SK-N-SH (cell line): ENCODE measurements at regions not wholly inside any gene's neighbourhood (a gene's known extent, or its start where the extent isn't known, plus 50 kb on each side); places are given as distances from the start of the nearest gene placed in this dataset.

Source experiments
- CTCF ChIA-PET: fragments of 300-600, 350-600 bp; formaldehyde crosslinking; extraction: SDS; loops from one replicate; lab custom pipeline; 2021; lab: Yijun Ruan, JAX
- POLR2A ChIA-PET: fragments of 350-600 bp; sonication (Branson Sonifier 250); formaldehyde crosslinking; extraction: SDS; loops from one replicate; lab custom pipeline; 2020; ENCODE audit warnings: antibody characterized with exemption, inconsistent platforms; lab: Yijun Ruan, JAX
- DNase-seq: peaks from one replicate; pipeline ENCODE4 v3.0.0; 2012
- H2AFZ ChIP-seq: fragments of 200-600 bp; sonication (generic); 2 replicates; pipeline ENCODE4 v1.8.1; 2016; ENCODE audit warnings: antibody characterized with exemption, mild to moderate bottlenecking, low read depth
- H3F3A ChIP-seq: fragments of 200-600 bp; sonication (generic); replicated peaks from 2 replicates; pipeline ENCODE3; 2016; ENCODE audit warnings: antibody characterized with exemption, mild to moderate bottlenecking; ENCODE audit not compliant: insufficient read depth
- H3K27ac ChIP-seq, 2 experiments: fragments of 200-500 bp in 1 of 2; fragments of 200-600 bp in 1 of 2; sonication (Bioruptor generic) in 1 of 2; sonication (generic), shearing (Covaris generic) in 1 of 2; 2 replicates each; pipeline versions ENCODE4 v1.5.1 to v1.6.1; 2014 to 2016; ENCODE audit warnings: low read depth in 2 of 2, inconsistent platforms in 1 of 2, low read length in 1 of 2, mild to moderate bottlenecking in 1 of 2, mixed read lengths in 1 of 2
- H3K27me3 ChIP-seq: fragments of 200-600 bp; sonication (generic), shearing (Covaris generic); 2 replicates; pipeline ENCODE4 v1.6.1; 2016; ENCODE audit warnings: mixed run types; ENCODE audit not compliant: insufficient read depth
- H3K36me3 ChIP-seq, 2 experiments: fragments of 200-500 bp in 1 of 2; fragments of 200-600 bp in 1 of 2; sonication (Bioruptor generic) in 1 of 2; sonication (generic) in 1 of 2; replicated peaks in 1 of 2; 2 replicates each; pipeline versions ENCODE3 to v1.5.1; 2014 to 2016; ENCODE audit warnings: low read length in 1 of 2, mild to moderate bottlenecking in 1 of 2; ENCODE audit not compliant: insufficient read depth in 2 of 2, control insufficient read depth in 1 of 2
- H3K4me1 ChIP-seq, 2 experiments: fragments of 200-500 bp in 1 of 2; fragments of 200-600 bp in 1 of 2; sonication (Bioruptor generic) in 1 of 2; sonication (generic), shearing (Covaris generic) in 1 of 2; 2 replicates each; pipeline versions ENCODE4 v1.5.1 to v1.6.1; 2014 to 2016; ENCODE audit warnings: low read depth in 1 of 2, low read length in 1 of 2, mixed run types in 1 of 2; ENCODE audit not compliant: insufficient read depth in 2 of 2, control insufficient read depth in 1 of 2
- H3K4me2 ChIP-seq: fragments of 200-600 bp; sonication (generic), shearing (Covaris generic); 2 replicates; pipeline ENCODE4 v1.6.1; 2017; ENCODE audit warnings: mixed run types
- H3K4me3 ChIP-seq, 2 experiments: fragments of 200-500 bp in 1 of 2; fragments of 200-600 bp in 1 of 2; sonication (Bioruptor generic) in 1 of 2; sonication (generic), shearing (Covaris generic) in 1 of 2; 2 replicates each; pipeline versions ENCODE4 v1.5.1 to v1.8.1; 2014 to 2016; ENCODE audit warnings: low read depth in 2 of 2, inconsistent platforms in 1 of 2, low read length in 1 of 2, mild to moderate bottlenecking in 1 of 2, mixed read lengths in 1 of 2, moderate library complexity in 1 of 2
- H3K79me2 ChIP-seq: fragments of 200-600 bp; sonication (generic); 2 replicates; pipeline ENCODE4 v1.8.1; 2017; ENCODE audit warnings: mild to moderate bottlenecking; ENCODE audit not compliant: insufficient read depth
- H3K9ac ChIP-seq: fragments of 200-600 bp; sonication (generic); 2 replicates; pipeline ENCODE4 v1.6.1; 2017; ENCODE audit warnings: mixed run types
- H3K9me2 ChIP-seq: fragments of 200-600 bp; sonication (generic); 2 replicates; pipeline ENCODE4 v1.6.1; 2017; ENCODE audit warnings: mixed run types
- H3K9me3 ChIP-seq: fragments of 200-600 bp; sonication (generic); 2 replicates; pipeline ENCODE4 v1.6.1; 2017; ENCODE audit warnings: mixed run types, mild to moderate bottlenecking, moderate library complexity
- H4K20me1 ChIP-seq: fragments of 200-600 bp; sonication (generic); 2 replicates; pipeline ENCODE4 v1.6.1; 2017; ENCODE audit warnings: mild to moderate bottlenecking, mixed run types; ENCODE audit not compliant: insufficient read depth
- CHD2 ChIP-seq: fragments of 150-350 bp; IDR thresholded peaks from 2 replicates; pipeline ENCODE4 v1.6.1; 2018; ENCODE audit warnings: low read length; ENCODE audit not compliant: partially characterized antibody
- ELF1 ChIP-seq: IDR thresholded peaks from 2 replicates; pipeline ENCODE4 v1.4.0; 2012
- FOXM1 ChIP-seq: IDR thresholded peaks from 2 replicates; pipeline ENCODE4 v1.4.0; 2012; ENCODE audit warnings: low read depth, mild to moderate bottlenecking
- GATA2 ChIP-seq: sonication (generic); formaldehyde crosslinking; IDR thresholded peaks from 2 replicates; pipeline ENCODE4 v1.5.0; 2020; ENCODE audit warnings: mild to moderate bottlenecking, missing genetic modification reagents
- JUND ChIP-seq: IDR thresholded peaks from 2 replicates; pipeline ENCODE4 v1.4.0; 2012
- NRF1 ChIP-seq: IDR thresholded peaks from 2 replicates; pipeline ENCODE4 v1.6.1; 2012; ENCODE audit warnings: low read depth, mild to moderate bottlenecking, low read length
- RCOR1 ChIP-seq: fragments of 150-350 bp; IDR thresholded peaks from 2 replicates; pipeline ENCODE4 v1.6.1; 2017; ENCODE audit warnings: antibody characterized with exemption, low read length
- RXRA ChIP-seq: IDR thresholded peaks from 2 replicates; pipeline ENCODE4 v1.4.0; 2012; ENCODE audit warnings: low read depth, mild to moderate bottlenecking, borderline replicate concordance
- SIN3A ChIP-seq: IDR thresholded peaks from 2 replicates; pipeline ENCODE4 v1.6.1; 2012; ENCODE audit warnings: low read depth, mild to moderate bottlenecking, low read length, moderate library complexity, borderline replicate concordance
- TAF1 ChIP-seq: IDR thresholded peaks from 2 replicates; pipeline ENCODE4 v1.6.1; 2012; ENCODE audit warnings: low read depth, mild to moderate bottlenecking, low read length, moderate library complexity, borderline replicate concordance
- TCF12 ChIP-seq: IDR thresholded peaks from 2 replicates; pipeline ENCODE4 v1.4.0; 2012
- TEAD4 ChIP-seq: IDR thresholded peaks from 2 replicates; pipeline ENCODE4 v1.4.0; 2012; ENCODE audit warnings: mild to moderate bottlenecking, borderline replicate concordance; ENCODE audit not compliant: insufficient read depth
- YY1 ChIP-seq: IDR thresholded peaks from 2 replicates; pipeline ENCODE4 v1.4.0; 2012; ENCODE audit warnings: low read depth, mild to moderate bottlenecking
- WGBS: methylation state at CpG from one replicate; pipeline ENCODE4 v1.1.6; 2017; ENCODE audit warnings: low lambda C conversion rate; 5-methylcytosine and 5-hydroxymethylcytosine counted together
- TF ChIP-seq, protein P1 (sequence below): IDR thresholded peaks from 2 replicates; pipeline ENCODE4 v1.6.1; 2012; ENCODE audit warnings: mild to moderate bottlenecking, low read depth, low read length, moderate library complexity
- TF ChIP-seq, protein P2 (sequence below): IDR thresholded peaks from 2 replicates; pipeline ENCODE4 v1.4.0; 2012; ENCODE audit warnings: low read depth
- TF ChIP-seq, protein P3 (sequence below): fragments of 200-600 bp; sonication (generic); IDR thresholded peaks from 2 replicates; pipeline ENCODE4 v1.6.1; 2017; ENCODE audit warnings: antibody characterized with exemption, mild to moderate bottlenecking, moderate library complexity

DNA sequence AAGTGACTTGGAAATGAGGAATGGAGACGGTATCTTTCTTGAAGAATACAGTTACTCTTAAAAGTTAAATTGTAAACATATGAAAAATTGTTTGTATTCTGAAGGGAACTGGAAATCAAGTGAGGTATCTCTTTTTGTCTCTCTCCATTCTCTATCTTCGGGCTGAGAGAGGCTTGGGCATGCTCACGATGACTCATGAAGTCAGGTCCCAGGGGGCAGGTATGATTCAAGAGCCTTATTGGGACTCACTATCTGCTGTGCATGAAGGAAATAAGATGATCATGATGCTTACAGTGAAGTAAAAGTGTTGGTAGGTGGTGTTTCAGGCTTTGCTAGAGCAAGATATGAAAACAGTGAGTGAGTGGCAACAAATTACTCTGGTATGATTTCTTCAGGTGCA, 200.4 kb upstream of the PITX2 start:
- H3K27ac ChIP-seq, result no peak overlapping the region
- no peaks in the 10 kb centered on the region for H3F3A ChIP-seq
- peaks cover 7% of the 10 kb centered on the region for H3K27me3 ChIP-seq
- no peak for TF ChIP-seq YY1
- TF ChIP-seq TCF12, result no peak
- TF ChIP-seq CHD2, result no peak
- TF ChIP-seq SIN3A, result no peak
- no peak for TF ChIP-seq RXRA
- TF ChIP-seq FOXM1, result no peak
- no peak for TF ChIP-seq ELF1
- TF ChIP-seq, protein P1, sequence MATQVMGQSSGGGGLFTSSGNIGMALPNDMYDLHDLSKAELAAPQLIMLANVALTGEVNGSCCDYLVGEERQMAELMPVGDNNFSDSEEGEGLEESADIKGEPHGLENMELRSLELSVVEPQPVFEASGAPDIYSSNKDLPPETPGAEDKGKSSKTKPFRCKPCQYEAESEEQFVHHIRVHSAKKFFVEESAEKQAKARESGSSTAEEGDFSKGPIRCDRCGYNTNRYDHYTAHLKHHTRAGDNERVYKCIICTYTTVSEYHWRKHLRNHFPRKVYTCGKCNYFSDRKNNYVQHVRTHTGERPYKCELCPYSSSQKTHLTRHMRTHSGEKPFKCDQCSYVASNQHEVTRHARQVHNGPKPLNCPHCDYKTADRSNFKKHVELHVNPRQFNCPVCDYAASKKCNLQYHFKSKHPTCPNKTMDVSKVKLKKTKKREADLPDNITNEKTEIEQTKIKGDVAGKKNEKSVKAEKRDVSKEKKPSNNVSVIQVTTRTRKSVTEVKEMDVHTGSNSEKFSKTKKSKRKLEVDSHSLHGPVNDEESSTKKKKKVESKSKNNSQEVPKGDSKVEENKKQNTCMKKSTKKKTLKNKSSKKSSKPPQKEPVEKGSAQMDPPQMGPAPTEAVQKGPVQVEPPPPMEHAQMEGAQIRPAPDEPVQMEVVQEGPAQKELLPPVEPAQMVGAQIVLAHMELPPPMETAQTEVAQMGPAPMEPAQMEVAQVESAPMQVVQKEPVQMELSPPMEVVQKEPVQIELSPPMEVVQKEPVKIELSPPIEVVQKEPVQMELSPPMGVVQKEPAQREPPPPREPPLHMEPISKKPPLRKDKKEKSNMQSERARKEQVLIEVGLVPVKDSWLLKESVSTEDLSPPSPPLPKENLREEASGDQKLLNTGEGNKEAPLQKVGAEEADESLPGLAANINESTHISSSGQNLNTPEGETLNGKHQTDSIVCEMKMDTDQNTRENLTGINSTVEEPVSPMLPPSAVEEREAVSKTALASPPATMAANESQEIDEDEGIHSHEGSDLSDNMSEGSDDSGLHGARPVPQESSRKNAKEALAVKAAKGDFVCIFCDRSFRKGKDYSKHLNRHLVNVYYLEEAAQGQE, result no peak
- H3K9ac ChIP-seq, result no peak overlapping the region
- H2AFZ ChIP-seq, result no peak overlapping the region
- no peaks in the 10 kb centered on the region for H3K9me3 ChIP-seq
- DNase-seq, result no peak
- H3K36me3 ChIP-seq, result no peaks in the 10 kb centered on the region
- H3K4me3 ChIP-seq, result no peak overlapping the region
- ChIA-PET POLR2A (no interaction called here), CTCF (no interaction called here)
- H3K79me2 ChIP-seq, result no peaks in the 10 kb centered on the region
- H3K9me2 ChIP-seq, result no peaks in the 10 kb centered on the region
- WGBS, result 1% methylated on average over 3 of the region's 3 CpGs
- H4K20me1 ChIP-seq, result no peaks in the 10 kb centered on the region
- no peak overlapping the region for H3K4me2 ChIP-seq
- no peaks in the 10 kb centered on the region for H3K4me1 ChIP-seq

DNA sequence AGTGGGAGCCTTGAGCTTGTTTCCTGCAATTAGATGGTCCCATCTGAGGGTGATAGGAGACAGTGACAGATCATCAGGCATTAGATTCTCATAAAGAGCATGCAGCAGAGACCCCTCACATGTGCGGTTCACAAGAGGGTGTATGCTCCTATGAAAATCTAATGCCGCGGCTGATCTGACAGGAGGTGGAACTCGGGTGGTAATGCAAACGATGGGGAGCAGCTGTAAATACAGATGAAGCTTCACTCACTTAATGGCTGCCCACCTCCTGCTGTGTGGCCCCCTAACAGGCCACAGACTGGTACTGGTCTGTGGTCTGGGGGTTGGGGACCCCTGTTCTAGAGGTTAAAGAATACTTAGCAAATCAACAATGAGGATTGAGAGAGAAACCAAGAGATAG, 201.5 kb upstream of the PITX2 start:
- Histone ChIP-seq H3F3A (no peaks in the 10 kb centered on the region), H3K4me2 (no peak overlapping the region), H3K79me2 (no peaks in the 10 kb centered on the region)
- WGBS, result 10% methylated on average over 5 of the region's 5 CpGs
- CTCF ChIA-PET, result no interaction called here
- TF ChIP-seq JUND, result no peak
- no peak for TF ChIP-seq TEAD4
- TF ChIP-seq, protein P2, sequence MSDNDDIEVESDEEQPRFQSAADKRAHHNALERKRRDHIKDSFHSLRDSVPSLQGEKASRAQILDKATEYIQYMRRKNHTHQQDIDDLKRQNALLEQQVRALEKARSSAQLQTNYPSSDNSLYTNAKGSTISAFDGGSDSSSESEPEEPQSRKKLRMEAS, result no peak
- no peak for TF ChIP-seq TAF1
- TF ChIP-seq ELF1, result no peak
- TF ChIP-seq, protein P3, sequence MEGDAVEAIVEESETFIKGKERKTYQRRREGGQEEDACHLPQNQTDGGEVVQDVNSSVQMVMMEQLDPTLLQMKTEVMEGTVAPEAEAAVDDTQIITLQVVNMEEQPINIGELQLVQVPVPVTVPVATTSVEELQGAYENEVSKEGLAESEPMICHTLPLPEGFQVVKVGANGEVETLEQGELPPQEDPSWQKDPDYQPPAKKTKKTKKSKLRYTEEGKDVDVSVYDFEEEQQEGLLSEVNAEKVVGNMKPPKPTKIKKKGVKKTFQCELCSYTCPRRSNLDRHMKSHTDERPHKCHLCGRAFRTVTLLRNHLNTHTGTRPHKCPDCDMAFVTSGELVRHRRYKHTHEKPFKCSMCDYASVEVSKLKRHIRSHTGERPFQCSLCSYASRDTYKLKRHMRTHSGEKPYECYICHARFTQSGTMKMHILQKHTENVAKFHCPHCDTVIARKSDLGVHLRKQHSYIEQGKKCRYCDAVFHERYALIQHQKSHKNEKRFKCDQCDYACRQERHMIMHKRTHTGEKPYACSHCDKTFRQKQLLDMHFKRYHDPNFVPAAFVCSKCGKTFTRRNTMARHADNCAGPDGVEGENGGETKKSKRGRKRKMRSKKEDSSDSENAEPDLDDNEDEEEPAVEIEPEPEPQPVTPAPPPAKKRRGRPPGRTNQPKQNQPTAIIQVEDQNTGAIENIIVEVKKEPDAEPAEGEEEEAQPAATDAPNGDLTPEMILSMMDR, result no peak
- TF ChIP-seq FOXM1, result no peak
- no peak for TF ChIP-seq NRF1
- no peak for TF ChIP-seq RCOR1
- TF ChIP-seq GATA2 (CRISPR knock-in tag), result no peak
- no peak for TF ChIP-seq SIN3A
- TF ChIP-seq, all 33 proteins: peak for 0
- no peak overlapping the region for H3K27ac ChIP-seq
- no peaks in the 10 kb centered on the region for H4K20me1 ChIP-seq
- H3K36me3 ChIP-seq, result no peaks in the 10 kb centered on the region
- no peak for DNase-seq
- POLR2A ChIA-PET, result no interaction called here
- H3K4me3 ChIP-seq, result no peak overlapping the region
- peaks cover 7% of the 10 kb centered on the region for H3K27me3 ChIP-seq
- H3K9me3 ChIP-seq, result no peaks in the 10 kb centered on the region
- H2AFZ ChIP-seq, result no peak overlapping the region
- H3K9ac ChIP-seq, result no peak overlapping the region
- H3K9me2 ChIP-seq, result no peaks in the 10 kb centered on the region
- no peaks in the 10 kb centered on the region for H3K4me1 ChIP-seq
